Cerebellar cortex (tissue), 1 donor: ENCODE measurements at regions not wholly inside any gene's neighbourhood (a gene's known extent, or its start where the extent isn't known, plus 50 kb on each side); places are given as distances from the start of the nearest gene placed in this dataset.
A peak's percentile ranks its signal among the peaks of the same experiment; 100 is the strongest.

Experiments used
- DNase-seq: peaks from one replicate; pipeline ENCODE4 v3.0.0-alpha.2; 2015; ENCODE audit warnings: low spot score

- DNase-seq: no peak
Measured at GRCh38 chr10:123606955-123607354, 59.2 kb upstream of the GPR26 start.

GRCh38 chr10:123607386-123607785 lies 58.8 kb upstream of the GPR26 start:
- DNase-seq: no peak

GRCh38 chr10:123608047-123608446 lies 58.1 kb upstream of the GPR26 start:
- no peak for DNase-seq

GRCh38 chr10:123611243-123611642 lies 54.9 kb upstream of the GPR26 start:
- DNase-seq: no peak

GRCh38 chr10:123611876-123612275 lies 54.3 kb upstream of the GPR26 start:
- no peak for DNase-seq

- peak; percentile 0 for DNase-seq
Measured at GRCh38 chr10:123613346-123613850, 52.8 kb upstream of the GPR26 start.

GRCh38 chr10:123614888-123615287 lies 51.3 kb upstream of the GPR26 start:
- peak; percentile 5 for DNase-seq
